HG03432 (cell line): ENCODE measurements at regions not wholly inside any gene's neighbourhood (a gene's known extent, or its start where the extent isn't known, plus 50 kb on each side); places are given as distances from the start of the nearest gene placed in this dataset.

Source experiments
- ATAC-seq: cut with Tn5 transposase; IDR thresholded peaks from one replicate; pipeline ENCODE4 v1.9.1; 2021; ENCODE audit warnings: mild to moderate bottlenecking, moderate library complexity; ENCODE audit not compliant: unreplicated experiment

- ATAC-seq = no peak
These were observed 92.8 kb upstream of the SEPTIN5 start for GRCh38 chr22:19621373-19622060.

- peak; percentile 53 for ATAC-seq
These were observed 92.3 kb upstream of the SEPTIN5 start for GRCh38 chr22:19622061-19622441.

GRCh38 chr22:19625331-19626041 is 88.8 kb upstream of the SEPTIN5 start:
- ATAC-seq = no peak

GRCh38 chr22:19626042-19626587 is 88.2 kb upstream of the SEPTIN5 start:
- no peak for ATAC-seq

- no peak for ATAC-seq
These were observed 87.6 kb upstream of the SEPTIN5 start for GRCh38 chr22:19626666-19627065.

GRCh38 chr22:19628038-19628776 is 86.1 kb upstream of the SEPTIN5 start:
- ATAC-seq = no peak

GRCh38 chr22:19629331-19629719 is 85.0 kb upstream of the SEPTIN5 start:
- no peak for ATAC-seq

GRCh38 chr22:19629720-19630419 is 84.4 kb upstream of the SEPTIN5 start:
- no peak for ATAC-seq

- ATAC-seq = no peak
These were observed 83.7 kb upstream of the SEPTIN5 start for GRCh38 chr22:19630614-19631013.

- ATAC-seq = no peak
These were observed 82.2 kb upstream of the SEPTIN5 start for GRCh38 chr22:19631899-19632667.

- no peak for ATAC-seq
These were observed 81.6 kb upstream of the SEPTIN5 start for GRCh38 chr22:19632668-19633148.

- no peak for ATAC-seq
These were observed 79.9 kb upstream of the SEPTIN5 start for GRCh38 chr22:19634226-19634975.

- no peak for ATAC-seq
These were observed 78.7 kb upstream of the SEPTIN5 start for GRCh38 chr22:19635644-19636043.

GRCh38 chr22:19636696-19637407 is 77.5 kb upstream of the SEPTIN5 start:
- ATAC-seq = no peak

GRCh38 chr22:19637408-19638281 is 76.7 kb upstream of the SEPTIN5 start:
- ATAC-seq = no peak

GRCh38 chr22:19638282-19639015 is 75.9 kb upstream of the SEPTIN5 start:
- ATAC-seq = no peak

GRCh38 chr22:19639610-19640135 is 74.6 kb upstream of the SEPTIN5 start:
- no peak for ATAC-seq
